Astrocyte of the cerebellum (primary cell): ENCODE measurements at regions not wholly inside any gene's neighbourhood (a gene's known extent, or its start where the extent isn't known, plus 50 kb on each side); places are given as distances from the start of the nearest gene placed in this dataset.

Experiments
- DNase-seq: peaks from one replicate; pipeline ENCODE4 v3.0.0-alpha.2; 2011; ENCODE audit warnings: low read depth
- H3K4me3 ChIP-seq: 2 replicates; pipeline ENCODE4 v1.5.1; 2011; ENCODE audit warnings: mild to moderate bottlenecking, low read depth, low read length, moderate library complexity
- CTCF ChIP-seq: IDR thresholded peaks from 2 replicates; pipeline ENCODE4 v1.5.1; 2012; ENCODE audit warnings: low read length, low read depth, moderate library complexity, mild to moderate bottlenecking; ENCODE audit errors: missing control alignments
- in situ Hi-C: cut with HindIII; loops from 2 replicates; pipeline ENCODE4 v1.10.0; 2017; ENCODE audit warnings: low sequenced_read_pairs

GRCh38 chr22:44368611-44369292 is 56.0 kb upstream of the SHISAL1 start:
- no peak for DNase-seq
- TF ChIP-seq CTCF = no peak
- in situ Hi-C loops = no loop called here
- no peak overlapping the region for H3K4me3 ChIP-seq

GRCh38 chr22:44366372-44367300 is 53.9 kb upstream of the SHISAL1 start:
- no peak for TF ChIP-seq CTCF
- no peak for DNase-seq
- in situ Hi-C loops = no loop called here
- no peak overlapping the region for H3K4me3 ChIP-seq

GRCh38 chr22:44365832-44366231 is 53.1 kb upstream of the SHISAL1 start:
- DNase-seq = no peak
- in situ Hi-C loops = no loop called here
- TF ChIP-seq CTCF = no peak
- H3K4me3 ChIP-seq = no peak overlapping the region

GRCh38 chr22:44365191-44365590 is 52.4 kb upstream of the SHISAL1 start:
- DNase-seq = no peak
- H3K4me3 ChIP-seq = no peak overlapping the region
- no peak for TF ChIP-seq CTCF
- in situ Hi-C loops = no loop called here

GRCh38 chr22:44364751-44365130 is 52.0 kb upstream of the SHISAL1 start:
- TF ChIP-seq CTCF = no peak
- H3K4me3 ChIP-seq = no peak overlapping the region
- DNase-seq = no peak
- in situ Hi-C loops = no loop called here

- no peak overlapping the region for H3K4me3 ChIP-seq
- in situ Hi-C loops = no loop called here
- no peak for DNase-seq
- TF ChIP-seq CTCF = no peak
Observed at GRCh38 chr22:44363980-44364750, 51.4 kb upstream of the SHISAL1 start.
